Panc1 (cell line): ENCODE measurements at regions not wholly inside any gene's neighbourhood (a gene's known extent, or its start where the extent isn't known, plus 50 kb on each side); places are given as distances from the start of the nearest gene placed in this dataset.

ENCODE experiments used
- ATAC-seq: fragments of 200-7000 bp; cut with Tn5 transposase; 2 replicates; pipeline ENCODE4 v1.9.1; 2020; ENCODE audit warnings: mild to moderate bottlenecking, moderate library complexity
- BruUV-seq: library from RNA; stranded (reverse); fragments of 400-500 nt; replicated peaks from 2 replicates; lab custom pipeline; 2021; lab: Mats Ljungman, UMichigan
- CTCF ChIA-PET: fragments of 300-600 bp; sonication (Branson Sonifier 250); formaldehyde crosslinking; loops from one replicate; lab custom pipeline; 2022; ENCODE audit warnings: antibody characterized with exemption; lab: Charles Lee
- POLR2A ChIA-PET: fragments of 300-600 bp; sonication (Branson Sonifier 250); formaldehyde crosslinking; loops from one replicate; lab custom pipeline; 2022; ENCODE audit warnings: antibody characterized with exemption; lab: Charles Lee
- DNase-seq: peaks from one replicate; pipeline ENCODE4 v3.0.0-alpha.2; 2010; ENCODE audit warnings: low read depth, low spot score
- H3K27ac ChIP-seq: 2 replicates; pipeline ENCODE4 v1.5.1; 2011; ENCODE audit warnings: mild to moderate bottlenecking, low read length, inconsistent platforms
- H3K27me3 ChIP-seq: fragments of 200-500 bp; sonication (Bioruptor generic); 2 replicates; pipeline ENCODE4 v1.6.0; 2014; ENCODE audit warnings: low read length, inconsistent platforms; ENCODE audit not compliant: control insufficient read depth, insufficient read depth
- H3K36me3 ChIP-seq: fragments of 200-500 bp; sonication (Bioruptor generic); 2 replicates; pipeline ENCODE4 v1.5.1; 2014; ENCODE audit warnings: inconsistent platforms, mild to moderate bottlenecking, low read length, moderate library complexity; ENCODE audit not compliant: control insufficient read depth, insufficient read depth
- H3K4me1 ChIP-seq: 2 replicates; pipeline ENCODE4 v1.5.1; 2011; ENCODE audit warnings: inconsistent platforms, mild to moderate bottlenecking, low read length, moderate library complexity; ENCODE audit not compliant: control insufficient read depth, insufficient read depth
- H3K4me3 ChIP-seq, 2 experiments: 2 replicates each; pipeline ENCODE4 v1.5.1; 2011 to 2012; ENCODE audit warnings: low read depth in 2 of 2, low read length in 2 of 2, mild to moderate bottlenecking in 2 of 2, inconsistent platforms in 1 of 2, moderate library complexity in 1 of 2
- H3K9me3 ChIP-seq: fragments of 200-500 bp; sonication (Bioruptor generic); 2 replicates; pipeline ENCODE4 v1.5.1; 2014; ENCODE audit warnings: low read depth, mild to moderate bottlenecking, inconsistent platforms, low read length, moderate library complexity; ENCODE audit not compliant: control insufficient read depth, insufficient read depth
- CTCF ChIP-seq: fragments of 450-650 bp; IDR thresholded peaks from 2 replicates; pipeline ENCODE4 v1.5.1; 2017; ENCODE audit warnings: mild to moderate bottlenecking
- POLR2AphosphoS5 ChIP-seq: IDR thresholded peaks from 2 replicates; pipeline ENCODE4 v1.6.1; 2012; ENCODE audit warnings: mild to moderate bottlenecking, low read depth, low read length, moderate library complexity
- REST ChIP-seq, 2 experiments: IDR thresholded peaks; 2 replicates each; pipeline ENCODE4 v1.6.1; 2011 to 2012; ENCODE audit warnings: low read depth in 2 of 2, control low read depth in 1 of 2, low read length in 1 of 2, mild to moderate bottlenecking in 1 of 2, moderate library complexity in 1 of 2; ENCODE audit not compliant: insufficient read depth in 1 of 2
- SIN3A ChIP-seq: IDR thresholded peaks from 2 replicates; pipeline ENCODE4 v1.6.1; 2012; ENCODE audit warnings: low read depth, mild to moderate bottlenecking, low read length, moderate library complexity, borderline replicate concordance; ENCODE audit not compliant: insufficient read depth
- TCF7L2 ChIP-seq: IDR thresholded peaks from 2 replicates; pipeline ENCODE4 v1.6.1; 2011; ENCODE audit warnings: mild to moderate bottlenecking, low read depth, low read length, inconsistent platforms
- in situ Hi-C: cut with HindIII; loops from 2 replicates; pipeline ENCODE4 v1.10.0; 2016; ENCODE audit warnings: low sequenced_read_pairs, low pct_unique_long_range_greater_than_20kb
- intact Hi-C: fragments of 100-400 bp; cut with micrococcal nuclease; formaldehyde crosslinking; loops from one replicate; pipeline ENCODE4 v1.10.0; 2022; ENCODE audit not compliant: unreplicated experiment

GRCh38 chr3:118480101-118480860 is 554.4 kb downstream of the IGSF11 start:
- Histone ChIP-seq H3K9me3 (no peaks in the 10 kb centered on the region), H3K4me3 (no peak overlapping the region), H3K27me3 (no peaks in the 10 kb centered on the region), H3K4me1 (no peaks in the 10 kb centered on the region), H3K36me3 (no peaks in the 10 kb centered on the region), H3K27ac (no peak overlapping the region)
- ATAC-seq (no peak), DNase-seq (no peak)
- TF ChIP-seq TCF7L2: no peak
- TF ChIP-seq REST (IDR thresholded peaks at IDR 0.05; ENCODE audit: insufficient read depth in 1 of 2, low read depth in 2 of 2, low read length in 1 of 2): no peak
- no peak for TF ChIP-seq CTCF
- CTCF ChIA-PET: no interaction called here
- in situ Hi-C loops (no loop called here), intact Hi-C loops (no loop called here)
- no TSS peak for BruUV-seq
- POLR2A ChIA-PET: interaction anchor here (0.6 kb wide), 1 partner anchor 180 kb away, joined by 6 read pairs; no protein-coding TSS in a partner anchor

- no peak for DNase-seq
- H3K4me1 ChIP-seq: no peaks in the 10 kb centered on the region
- no peak for ATAC-seq
- BruUV-seq: no TSS peak
- H3K27me3 ChIP-seq: no peaks in the 10 kb centered on the region
- intact Hi-C loops (no loop called here), in situ Hi-C loops (no loop called here)
- TF ChIP-seq CTCF (no peak), POLR2AphosphoS5 (no peak), SIN3A (no peak), TCF7L2 (no peak), REST (IDR thresholded peaks at IDR 0.05; ENCODE audit: insufficient read depth in 1 of 2, low read depth in 2 of 2, low read length in 1 of 2) (no peak)
- ChIA-PET POLR2A (no interaction called here), CTCF (no interaction called here)
- H3K4me3 ChIP-seq: no peak overlapping the region
- no peak overlapping the region for H3K27ac ChIP-seq
- no peaks in the 10 kb centered on the region for H3K36me3 ChIP-seq
- H3K9me3 ChIP-seq: no peaks in the 10 kb centered on the region
Observed at GRCh38 chr3:118485693-118486092, 549.0 kb downstream of the IGSF11 start.
